D341Med (cell line): ENCODE measurements at regions not wholly inside any gene's neighbourhood (a gene's known extent, or its start where the extent isn't known, plus 50 kb on each side); places are given as distances from the start of the nearest gene placed in this dataset.
"Not testable (repeated sequence)": the region's sequence is repeated elsewhere in the genome, so short reads cannot be mapped to it uniquely, and the experiment has no call there.

ENCODE experiments used
- DNase-seq: peaks from one replicate; pipeline ENCODE4 v3.0.0; 2012; ENCODE audit warnings: low spot score

DNA sequence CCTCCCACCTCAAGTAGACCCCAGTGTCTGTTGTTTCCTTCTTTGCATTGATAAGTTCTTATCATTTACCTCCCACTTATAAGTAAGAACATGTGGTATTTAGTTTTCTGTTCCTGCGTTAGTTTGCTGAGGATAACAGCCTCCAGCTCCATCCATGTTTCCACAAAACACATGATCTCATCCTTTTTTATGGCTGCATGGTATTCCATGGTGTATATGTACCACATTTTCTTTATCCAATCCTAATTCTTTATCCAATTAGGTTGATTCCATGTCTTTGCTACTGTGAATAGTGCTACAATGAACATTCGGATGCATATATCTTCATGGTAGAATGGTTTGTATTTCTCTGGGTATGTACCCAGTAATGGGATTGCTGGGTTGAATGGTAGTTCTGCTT is 102.5 kb upstream of the UGP2 start:
- not testable (repeated sequence) for DNase-seq

DNA sequence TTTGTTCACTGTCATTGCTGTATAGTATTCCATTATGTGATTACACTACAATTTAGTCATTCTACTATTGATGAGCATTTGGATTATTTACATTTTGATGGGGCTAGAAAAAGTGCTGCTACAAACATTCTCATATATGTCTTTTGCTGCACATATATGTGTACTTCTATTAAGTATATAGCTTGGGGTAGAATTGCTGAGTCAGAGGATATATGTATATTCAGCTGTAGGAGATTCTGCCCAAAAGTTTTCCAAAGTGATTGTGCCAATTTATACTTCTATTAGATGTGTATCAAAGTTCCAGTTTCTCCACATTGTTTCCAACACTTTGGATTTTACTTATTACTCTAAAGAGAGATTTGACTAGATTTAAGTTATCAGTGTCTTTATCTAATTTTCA is 101.7 kb upstream of the UGP2 start:
- no peak for DNase-seq

DNA sequence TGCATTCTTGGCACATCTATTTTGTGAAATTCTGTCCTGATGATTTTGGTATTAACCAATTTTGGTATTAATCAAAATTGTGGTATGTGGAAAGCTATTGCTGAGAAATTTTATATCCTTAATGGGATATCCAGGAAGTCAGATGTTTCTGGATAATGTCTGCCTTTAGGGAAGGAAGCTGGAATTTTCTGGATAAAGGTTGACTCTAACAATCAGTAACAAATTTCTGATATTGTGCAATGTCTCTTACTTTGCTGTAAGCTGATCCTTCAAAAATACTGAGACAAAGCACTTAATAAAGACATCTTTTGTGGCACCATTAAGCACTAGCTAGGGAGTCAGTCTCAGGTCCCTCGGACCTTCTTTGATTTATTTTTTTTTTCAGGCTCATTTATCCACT is 100.8 kb upstream of the UGP2 start:
- no peak for DNase-seq

DNA sequence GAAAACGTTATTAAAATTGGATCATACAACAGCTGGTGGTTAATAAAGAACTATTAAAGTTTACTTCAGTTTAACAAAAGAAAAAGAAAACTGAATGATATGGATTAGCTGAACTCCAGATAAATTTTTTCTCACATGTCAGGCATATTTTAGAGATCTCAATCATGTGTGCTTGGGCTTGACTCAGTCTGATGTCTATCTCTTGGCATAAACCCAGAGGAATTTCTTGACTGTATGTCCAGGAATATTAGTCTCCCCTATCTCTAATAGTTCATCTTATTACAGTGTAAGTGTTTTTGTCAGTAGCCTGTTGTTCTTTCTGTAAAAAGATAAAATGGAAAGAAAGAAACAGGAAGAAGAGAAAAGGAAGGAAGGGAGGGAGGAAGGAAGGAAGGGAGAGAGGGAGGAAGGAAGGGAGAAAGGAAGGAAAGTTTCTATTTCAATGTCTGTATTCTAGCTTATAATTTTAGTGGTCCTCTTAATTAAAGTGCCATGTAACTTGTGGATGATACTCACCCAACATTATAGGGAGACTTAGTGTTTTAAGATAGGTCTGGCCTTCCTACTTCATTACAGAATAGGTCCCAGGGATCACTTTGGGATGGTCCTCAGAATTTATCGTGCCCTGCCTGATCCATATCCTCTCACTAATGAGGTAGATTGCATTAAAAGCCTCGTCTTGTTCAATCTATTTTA is 99.7 kb upstream of the UGP2 start:
- no peak for DNase-seq

DNA sequence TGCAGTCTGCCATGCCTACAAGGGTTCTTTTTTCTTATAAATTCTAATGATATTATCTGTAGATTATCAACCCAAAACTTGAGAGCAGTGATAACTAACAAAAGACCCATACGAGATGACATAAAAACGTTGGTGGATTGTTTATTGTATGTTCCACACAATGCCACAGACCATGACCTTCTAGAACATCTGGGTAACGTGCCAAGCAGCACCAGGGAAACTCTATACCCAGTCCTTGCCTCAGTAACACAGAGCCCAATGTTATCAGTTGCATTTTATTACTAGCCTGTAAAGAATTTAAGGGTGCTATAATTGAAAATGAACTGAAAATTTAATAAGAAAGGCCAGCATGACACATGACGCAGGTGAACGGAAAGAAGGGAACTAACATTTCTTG is 99.1 kb upstream of the UGP2 start:
- DNase-seq = no peak

DNA sequence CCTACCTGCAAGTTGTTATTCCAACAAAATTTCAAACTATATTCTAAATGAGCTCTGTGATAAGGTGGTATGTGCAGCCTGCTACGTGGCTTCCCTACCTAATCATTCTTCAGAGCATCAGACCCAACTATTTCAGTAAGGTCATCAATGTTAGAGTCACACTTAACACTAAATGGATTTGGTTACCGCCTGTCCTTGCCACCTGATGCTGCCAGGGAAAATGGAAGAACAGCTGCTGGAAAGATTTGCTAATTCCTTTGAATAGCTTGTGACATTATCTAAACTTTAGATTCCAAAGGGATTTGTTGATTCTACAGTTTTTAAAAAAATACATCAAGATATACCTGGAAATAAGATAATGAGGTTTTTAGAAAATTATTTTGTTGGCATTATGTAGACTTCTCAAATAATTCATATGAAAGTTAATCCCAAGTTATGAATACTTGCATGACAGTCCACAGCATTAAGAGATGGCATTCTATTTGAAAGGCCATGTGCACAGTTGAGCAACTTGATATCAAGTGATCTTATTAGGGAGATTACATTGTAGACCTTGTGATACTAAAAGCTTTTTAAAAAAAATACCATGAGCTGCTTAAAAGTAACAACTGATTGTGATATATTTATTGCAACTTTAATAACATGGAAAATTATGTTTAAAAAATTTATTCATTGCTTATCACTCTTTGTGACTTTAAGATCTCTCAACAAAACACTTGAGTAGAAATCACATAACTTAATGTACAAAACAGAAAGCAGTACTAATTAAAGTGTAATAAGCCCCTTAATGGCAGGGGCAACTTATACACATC is 98.3 kb upstream of the UGP2 start:
- DNase-seq = no peak

DNA sequence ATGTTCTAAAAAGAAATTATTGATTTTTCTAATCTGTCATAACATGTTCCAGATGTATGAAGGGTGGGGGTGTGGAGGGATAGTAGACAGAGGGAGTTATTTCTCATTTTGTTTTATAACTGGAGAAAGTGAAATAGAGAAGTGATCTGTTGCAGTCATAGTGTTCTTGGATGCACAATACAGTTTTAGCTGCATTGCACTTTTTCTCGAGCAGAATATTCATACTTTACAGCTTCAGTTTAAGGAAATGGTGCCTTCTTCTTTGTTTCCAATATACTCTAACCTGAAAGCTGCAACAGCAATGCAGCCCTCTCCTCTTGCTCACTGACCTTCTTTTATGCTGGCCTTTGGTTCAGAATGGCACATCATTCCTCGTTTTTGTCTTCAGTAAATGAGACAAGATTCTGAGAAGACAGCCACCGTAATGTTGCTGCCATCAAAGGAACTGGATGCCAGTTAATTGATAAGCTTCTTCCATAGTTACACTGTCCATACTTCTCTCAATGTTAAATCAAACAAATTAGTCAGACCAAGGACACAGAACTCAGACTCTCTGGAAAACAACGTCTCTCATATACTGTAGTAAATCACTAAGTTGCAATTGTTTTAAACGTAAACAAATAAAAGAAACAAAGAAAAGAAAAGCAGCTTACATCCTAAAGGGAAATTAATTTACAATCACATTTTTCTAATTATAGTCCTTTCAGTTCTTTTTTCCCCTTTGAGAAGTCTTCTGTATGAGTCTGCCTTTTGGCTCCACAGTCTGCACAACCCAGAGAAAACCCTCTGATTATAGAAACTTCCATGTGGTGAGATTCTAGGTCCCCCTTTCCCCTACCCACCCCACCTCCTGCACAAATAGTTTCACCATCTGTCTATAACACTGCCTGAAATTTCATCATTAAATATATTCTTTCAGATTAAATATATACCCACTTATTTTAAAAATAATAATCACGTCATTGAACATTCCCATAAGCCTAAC is 97.4 kb upstream of the UGP2 start:
- no peak for DNase-seq

DNA sequence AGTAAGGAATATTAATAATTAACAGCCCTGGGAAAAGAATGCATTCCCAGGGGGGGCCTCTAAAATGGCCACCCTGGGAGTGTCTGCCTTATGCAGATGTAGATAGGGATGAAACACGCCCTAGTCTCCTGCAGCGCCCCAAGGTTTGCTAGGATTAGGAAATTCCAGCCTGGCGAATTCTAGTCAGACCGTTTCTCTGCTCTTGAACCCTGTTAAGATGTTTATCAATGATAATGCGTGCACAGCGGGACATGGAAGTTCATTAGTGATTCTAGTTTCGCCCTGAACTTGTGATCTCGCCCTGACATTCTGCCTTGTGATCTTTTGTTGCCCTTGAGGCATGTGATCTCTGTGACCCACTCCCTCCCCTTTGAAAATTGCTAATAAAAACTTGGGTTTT is 95.1 kb upstream of the UGP2 start:
- DNase-seq = not testable (repeated sequence)

DNA sequence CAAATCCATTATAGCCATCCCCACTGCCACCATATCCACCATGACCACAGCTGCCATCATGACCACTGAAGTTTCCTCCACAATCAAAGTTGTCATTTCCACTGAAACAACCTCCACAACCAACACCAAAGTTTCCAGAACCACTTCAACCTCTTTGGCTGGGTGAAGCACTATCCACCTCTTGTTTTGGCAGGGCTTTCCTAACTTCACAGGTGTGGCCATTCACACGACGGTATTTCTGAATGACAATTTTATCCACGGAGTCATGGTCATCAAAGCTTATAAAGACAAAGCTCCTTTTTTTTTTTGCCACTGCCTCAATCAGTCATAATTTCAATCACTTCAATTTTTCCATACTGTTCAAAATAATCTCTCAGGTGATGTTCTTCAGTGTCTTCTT is 89.8 kb upstream of the UGP2 start:
- no peak for DNase-seq

DNA sequence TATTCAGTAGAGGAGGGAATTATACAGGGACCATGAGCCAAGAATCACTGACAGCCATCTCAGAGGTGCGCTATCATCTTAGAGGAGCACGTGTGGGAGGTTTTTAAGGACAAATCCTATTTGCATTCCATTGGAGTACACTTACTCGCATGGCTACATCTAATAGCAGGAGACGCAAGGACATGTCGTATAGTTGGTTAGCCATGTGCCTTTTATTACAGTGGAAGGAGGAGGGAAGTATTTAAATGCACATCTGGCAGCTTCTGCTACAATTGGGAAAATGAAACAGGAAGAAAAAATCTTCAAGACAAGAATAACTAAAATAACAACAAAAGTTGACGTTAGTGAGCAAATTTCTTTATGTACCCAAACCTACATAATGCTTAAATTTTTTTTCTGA is 86.5 kb upstream of the UGP2 start:
- DNase-seq = no peak

DNA sequence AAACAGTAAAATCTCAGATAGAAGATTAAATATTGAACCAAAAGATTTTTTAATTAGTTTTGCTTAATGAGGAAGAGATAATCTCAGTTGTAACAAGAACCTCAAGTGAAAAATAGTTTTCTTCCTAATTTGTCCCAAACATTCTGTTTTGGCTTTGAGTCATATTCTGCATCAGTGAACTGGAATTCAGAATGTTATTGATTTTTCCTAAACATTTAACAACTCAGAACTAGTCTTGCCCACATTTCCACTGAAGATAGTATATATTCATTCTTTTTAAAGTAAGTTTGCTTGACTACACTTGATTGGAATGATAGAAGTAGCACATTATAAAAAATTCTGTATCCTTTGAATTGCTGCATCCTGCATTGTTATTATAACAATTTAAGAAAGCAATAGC is 85.7 kb upstream of the UGP2 start:
- no peak for DNase-seq

DNA sequence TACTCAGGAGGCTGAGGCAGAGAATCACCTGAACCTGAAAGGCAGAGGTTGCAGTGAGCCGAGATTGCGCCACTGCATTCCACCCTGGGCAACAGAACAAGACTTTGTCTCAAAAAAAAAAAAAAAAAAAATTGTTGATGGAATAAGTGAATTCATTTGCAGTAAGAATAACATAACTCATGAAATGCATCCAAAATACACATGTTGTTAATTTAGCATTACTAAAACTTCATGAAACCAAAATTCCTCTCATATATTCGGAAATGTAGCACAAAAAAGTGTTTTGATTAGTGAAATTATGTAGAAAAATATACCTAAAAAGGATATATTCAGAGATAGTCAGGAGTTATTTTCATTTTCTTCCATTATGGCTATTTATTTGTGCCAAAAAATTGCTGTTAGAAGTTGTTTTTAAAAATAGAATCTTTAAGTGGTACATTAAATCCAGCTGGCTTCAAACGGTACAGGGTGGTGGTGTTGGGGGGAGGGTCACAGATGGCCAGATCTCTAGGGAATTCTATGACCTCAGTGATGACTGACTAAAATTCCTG is 78.2 kb upstream of the UGP2 start:
- DNase-seq = no peak

DNA sequence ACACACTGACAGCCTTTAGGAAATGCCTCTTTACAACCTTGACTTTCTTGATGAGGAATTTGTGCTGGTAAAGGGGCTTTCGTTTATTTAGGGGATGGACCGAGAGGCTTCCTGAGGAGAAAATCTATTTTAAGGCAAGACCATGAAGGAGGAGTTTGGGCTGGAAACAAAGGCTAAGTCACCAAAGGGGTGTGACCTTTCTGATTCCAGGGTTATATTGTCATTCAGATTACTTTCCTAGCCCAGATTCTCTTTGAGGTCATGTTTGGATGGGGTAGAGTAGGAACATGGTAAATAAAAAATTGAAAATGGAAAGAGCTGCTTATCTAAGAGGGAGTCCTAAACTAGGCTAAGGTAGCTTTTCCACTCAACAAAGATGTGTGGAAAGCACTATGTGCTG is 77.1 kb upstream of the UGP2 start:
- no peak for DNase-seq

DNA sequence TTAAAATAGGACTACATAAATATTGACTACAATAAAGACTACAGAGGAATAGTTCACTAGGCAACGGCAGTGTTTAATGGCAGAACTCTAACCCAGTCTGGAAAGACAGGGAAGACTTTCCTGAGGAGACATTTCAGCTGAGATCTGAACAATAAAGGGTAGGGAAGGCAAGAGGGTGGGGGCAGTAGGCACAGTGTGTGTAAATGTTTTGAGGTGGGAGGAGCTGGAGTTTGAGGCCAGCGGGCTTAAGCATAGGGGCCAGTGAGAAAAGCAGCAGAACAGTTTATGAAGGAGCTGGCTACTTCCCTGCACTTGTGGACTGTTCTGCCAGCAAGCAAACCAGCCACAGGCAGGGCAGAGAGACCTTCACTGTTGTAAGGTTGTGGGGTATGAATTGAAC is 76.6 kb upstream of the UGP2 start:
- DNase-seq = no peak

DNA sequence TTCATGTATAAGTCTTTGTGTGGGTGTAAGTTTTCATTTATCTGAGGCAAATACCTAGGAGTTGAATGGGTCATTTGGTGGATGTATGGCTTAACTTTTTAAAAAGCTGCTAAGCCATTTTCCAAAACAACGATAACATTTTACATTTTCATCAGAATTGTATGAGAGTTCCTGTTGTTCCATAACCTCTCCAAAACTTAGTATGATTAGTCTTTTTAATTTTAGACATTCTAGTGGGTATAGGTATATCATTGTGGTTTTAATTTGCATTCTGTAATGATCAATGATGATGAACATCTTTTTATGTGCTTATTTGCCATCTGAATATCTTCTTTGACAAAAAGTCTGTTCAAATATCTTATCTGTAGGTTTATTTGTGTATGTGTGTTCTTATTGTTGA is 74.4 kb upstream of the UGP2 start:
- no peak for DNase-seq

DNA sequence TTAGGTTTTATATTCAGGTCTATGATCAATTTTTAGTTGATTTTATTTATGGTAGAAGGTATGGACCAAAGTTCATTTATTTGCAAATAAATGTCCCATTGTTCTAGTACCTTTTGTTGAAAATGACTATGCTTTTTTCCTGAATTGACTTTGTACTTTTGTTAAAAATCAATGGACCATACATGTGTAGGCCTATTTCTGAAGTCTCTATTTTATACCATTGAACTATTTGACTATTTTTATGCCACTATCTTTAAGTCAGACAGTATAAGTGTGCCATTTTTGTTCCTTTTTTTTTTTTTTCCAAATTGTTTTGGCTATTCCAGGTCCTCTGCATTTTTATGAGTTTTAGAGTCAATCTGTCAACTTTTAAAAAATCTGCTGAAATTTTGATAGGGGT is 73.6 kb upstream of the UGP2 start:
- DNase-seq = no peak

DNA sequence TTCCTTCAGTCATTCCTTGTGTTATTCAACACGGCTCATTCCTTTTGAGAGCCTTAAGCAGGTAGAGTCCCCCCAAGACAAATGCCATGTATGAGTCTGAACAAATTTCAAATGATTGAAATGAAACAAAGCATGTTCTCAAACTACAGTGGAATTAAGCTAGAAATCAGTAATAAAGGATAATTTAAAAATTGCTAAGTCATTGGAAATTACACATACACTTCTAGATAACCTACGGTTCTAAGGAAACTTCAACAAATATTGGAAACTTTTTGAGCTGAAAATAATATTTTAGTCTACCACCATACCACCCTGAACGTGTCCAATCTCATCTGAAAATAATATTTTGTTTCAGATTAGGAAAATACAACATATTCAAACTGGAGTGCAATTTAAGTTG is 71.8 kb upstream of the UGP2 start:
- no peak for DNase-seq

DNA sequence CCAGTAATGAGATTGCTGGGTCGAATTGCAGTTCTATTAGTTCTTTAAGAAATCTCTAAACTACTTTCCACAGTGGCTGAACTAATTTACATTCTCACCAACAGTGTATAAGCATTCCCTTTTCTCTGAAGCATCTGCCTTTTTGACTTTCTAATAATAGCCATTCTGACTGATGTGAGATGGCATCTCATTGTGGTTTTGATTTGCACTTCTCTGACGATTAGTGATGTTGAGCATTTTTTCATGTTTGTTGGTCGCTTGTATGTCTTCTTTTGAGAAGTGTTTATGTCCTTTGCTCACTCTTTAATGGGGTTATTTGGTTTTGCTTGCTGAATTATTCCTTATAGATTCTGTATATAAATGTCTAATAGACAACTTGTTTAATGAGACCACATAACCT is 69.6 kb upstream of the UGP2 start:
- no peak for DNase-seq

DNA sequence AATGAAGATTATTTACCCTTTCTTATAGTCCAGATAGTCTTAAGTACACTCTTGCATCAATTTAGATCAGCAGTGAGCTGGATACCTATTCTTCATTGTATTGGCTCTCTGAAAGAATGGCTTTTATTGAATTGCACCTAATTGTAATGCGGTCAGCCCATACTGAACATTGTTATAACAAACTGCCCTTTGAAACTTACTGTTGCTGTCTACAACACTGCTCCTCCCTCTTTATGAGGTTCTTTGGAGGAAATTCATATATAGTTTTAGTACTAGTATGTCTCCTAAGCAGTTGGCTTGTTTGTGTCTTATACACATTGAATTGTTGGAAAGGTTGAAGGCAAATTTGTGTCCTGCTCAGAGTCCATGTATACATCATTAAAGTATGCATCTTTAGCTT is 66.5 kb upstream of the UGP2 start:
- no peak for DNase-seq

DNA sequence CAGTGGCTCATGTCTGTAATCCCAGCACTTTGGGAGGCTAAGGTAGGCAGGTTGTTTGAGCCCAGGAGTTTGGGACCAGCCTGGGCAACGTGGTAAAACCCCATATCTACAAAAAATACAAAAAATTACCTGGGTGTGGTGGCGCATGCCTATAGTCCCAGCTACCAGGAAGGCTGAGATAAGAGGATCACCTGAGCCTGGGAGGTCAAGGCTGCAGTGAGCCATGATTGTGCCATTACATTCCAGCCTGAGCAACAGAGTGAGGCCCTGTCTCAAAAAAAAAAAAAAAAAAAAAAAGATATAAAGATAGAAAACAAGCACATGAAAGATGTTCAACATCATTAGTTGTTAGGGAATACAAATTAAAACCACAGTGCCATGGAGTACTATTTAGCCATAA is 65.3 kb upstream of the UGP2 start:
- DNase-seq = no peak

DNA sequence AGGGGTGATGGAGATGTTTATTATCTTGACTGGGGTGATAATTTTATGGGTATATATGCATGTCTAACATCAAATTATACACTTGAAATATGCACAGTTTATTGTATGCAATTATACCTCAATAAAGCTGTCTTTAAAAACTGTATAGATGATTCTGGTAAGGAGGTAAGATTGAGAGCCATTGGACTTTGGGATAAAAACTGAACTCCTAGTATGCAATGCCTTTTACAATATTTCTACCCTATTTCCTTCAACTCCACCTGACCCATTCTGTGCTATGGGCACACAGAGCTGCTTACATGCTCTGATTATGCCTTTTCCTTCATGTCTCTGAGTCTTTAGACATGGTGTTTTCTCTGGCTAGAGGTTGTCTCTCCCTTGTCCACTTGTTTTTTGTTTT is 63.9 kb upstream of the UGP2 start:
- no peak for DNase-seq

DNA sequence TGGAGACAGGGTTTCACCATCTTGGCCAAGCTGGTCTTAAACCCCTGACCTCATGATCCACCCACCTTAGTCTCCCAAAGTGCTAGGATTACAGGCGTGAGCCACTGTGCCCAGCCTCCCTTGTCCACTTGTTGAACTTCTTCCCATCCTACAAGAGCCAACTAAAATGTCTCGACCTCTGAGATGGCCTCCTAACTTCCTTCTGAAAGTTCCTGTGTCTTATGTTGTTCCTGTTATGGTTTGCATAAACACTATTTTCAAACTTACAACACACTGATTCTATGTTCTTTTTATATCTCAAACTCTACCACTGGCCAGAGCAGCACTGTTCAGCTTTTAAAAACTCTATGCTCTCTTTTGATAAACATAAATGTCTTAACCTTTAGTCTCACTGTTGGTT is 63.3 kb upstream of the UGP2 start:
- no peak for DNase-seq
